Memory B cell (primary cell): ENCODE measurements at regions not wholly inside any gene's neighbourhood (a gene's known extent, or its start where the extent isn't known, plus 50 kb on each side); places are given as distances from the start of the nearest gene placed in this dataset.
"Not testable (repeated sequence)": the region's sequence is repeated elsewhere in the genome, so short reads cannot be mapped to it uniquely, and the experiment has no call there.

Experiments used
- ATAC-seq: fragments of 150-1000 bp; cut with Tn5 transposase; 2 replicates; pipeline ENCODE4 v1.10.0; 2021; ENCODE audit warnings: low read depth, mild to moderate bottlenecking, moderate library complexity
- DNase-seq, 2 donors: peaks; one replicate each; pipeline ENCODE4 v3.0.0; 2022; ENCODE audit warnings: low spot score in 2 of 2
- H3K27ac Mint-ChIP-seq: one replicate; pipeline ENCODE4 v1.8.0; 2022; ENCODE audit warnings: mild to moderate bottlenecking, moderate library complexity, mixed read lengths
- H3K27me3 Mint-ChIP-seq: one replicate; pipeline ENCODE4 v1.8.0; 2022; ENCODE audit warnings: mixed read lengths
- H3K36me3 Mint-ChIP-seq: one replicate; pipeline ENCODE4 v1.8.0; 2022; ENCODE audit warnings: mild to moderate bottlenecking, mixed read lengths
- H3K4me1 Mint-ChIP-seq: one replicate; pipeline ENCODE4 v1.8.0; 2022; ENCODE audit warnings: mixed read lengths
- H3K4me3 Mint-ChIP-seq: one replicate; pipeline ENCODE4 v1.8.0; 2022; ENCODE audit warnings: mild to moderate bottlenecking, moderate library complexity, mixed read lengths
- H3K9me3 Mint-ChIP-seq: one replicate; pipeline ENCODE4 v1.8.0; 2022; ENCODE audit warnings: mixed read lengths

GRCh38 chr9:31389075-31389474 is 995.4 kb upstream of the ACO1 start:
- no peak for ATAC-seq
- Mint-ChIP-seq H3K9me3 (no peaks in the 10 kb centered on the region), H3K4me3 (no peak overlapping the region), H3K27me3 (no peaks in the 10 kb centered on the region), H3K4me1 (peaks cover 10% of the 10 kb centered on the region), H3K27ac (no peak overlapping the region), H3K36me3 (no peaks in the 10 kb centered on the region)
- no peak for DNase-seq

- H3K4me1 Mint-ChIP-seq, result peaks cover 10% of the 10 kb centered on the region
- peak; percentile 52 for ATAC-seq
- no peaks in the 10 kb centered on the region for H3K36me3 Mint-ChIP-seq
- DNase-seq, result peak in 1 of 2 donors; percentile 1
- H3K4me3 Mint-ChIP-seq, result peak overlapping the region; percentile 37
- H3K9me3 Mint-ChIP-seq, result no peaks in the 10 kb centered on the region
- no peaks in the 10 kb centered on the region for H3K27me3 Mint-ChIP-seq
- peak overlapping the region; percentile 28 for H3K27ac Mint-ChIP-seq
Measured at GRCh38 chr9:31390403-31391025, 993.9 kb upstream of the ACO1 start.

- Mint-ChIP-seq H3K4me1 (peaks cover 10% of the 10 kb centered on the region), H3K27ac (no peak overlapping the region)
Measured at GRCh38 chr9:31393240-31393639, 991.2 kb upstream of the ACO1 start.

GRCh38 chr9:31394015-31394473 is 990.4 kb upstream of the ACO1 start:
- Mint-ChIP-seq H3K4me1 (peaks cover 10% of the 10 kb centered on the region), H3K27ac (no peak overlapping the region), H3K4me3 (no peak overlapping the region), H3K27me3 (no peaks in the 10 kb centered on the region), H3K36me3 (no peaks in the 10 kb centered on the region), H3K9me3 (no peaks in the 10 kb centered on the region)
- DNase-seq, result no peak
- ATAC-seq, result no peak

More at GRCh38 chr9:31393240-31393639, 991.2 kb upstream of the ACO1 start:
- H3K4me3 Mint-ChIP-seq, result no peak overlapping the region
- H3K9me3 Mint-ChIP-seq, result no peaks in the 10 kb centered on the region
- peak; percentile 65 for ATAC-seq
- no peaks in the 10 kb centered on the region for H3K27me3 Mint-ChIP-seq
- DNase-seq, result no peak
- no peaks in the 10 kb centered on the region for H3K36me3 Mint-ChIP-seq

GRCh38 chr9:31412081-31412480 is 972.4 kb upstream of the ACO1 start:
- no peak overlapping the region for H3K27ac Mint-ChIP-seq
- H3K9me3 Mint-ChIP-seq, result no peaks in the 10 kb centered on the region
- H3K4me3 Mint-ChIP-seq, result no peak overlapping the region
- no peaks in the 10 kb centered on the region for H3K27me3 Mint-ChIP-seq
- DNase-seq (no peak), ATAC-seq (no peak)
- no peaks in the 10 kb centered on the region for H3K36me3 Mint-ChIP-seq
- peaks cover 2% of the 10 kb centered on the region for H3K4me1 Mint-ChIP-seq

GRCh38 chr9:31415164-31415563 is 969.3 kb upstream of the ACO1 start:
- H3K4me3 Mint-ChIP-seq, result no peak overlapping the region
- ATAC-seq (no peak), DNase-seq (no peak)
- peaks cover 2% of the 10 kb centered on the region for H3K4me1 Mint-ChIP-seq
- H3K27me3 Mint-ChIP-seq, result no peaks in the 10 kb centered on the region
- H3K27ac Mint-ChIP-seq, result no peak overlapping the region
- H3K36me3 Mint-ChIP-seq, result peaks cover 1% of the 10 kb centered on the region
- H3K9me3 Mint-ChIP-seq, result no peaks in the 10 kb centered on the region

GRCh38 chr9:31418419-31418818 is 966.0 kb upstream of the ACO1 start:
- no peaks in the 10 kb centered on the region for H3K27me3 Mint-ChIP-seq
- ATAC-seq, result no peak
- H3K36me3 Mint-ChIP-seq, result peaks cover 1% of the 10 kb centered on the region
- no peak overlapping the region for H3K27ac Mint-ChIP-seq
- H3K4me3 Mint-ChIP-seq, result no peak overlapping the region
- no peaks in the 10 kb centered on the region for H3K9me3 Mint-ChIP-seq
- DNase-seq, result no peak
- peaks cover 2% of the 10 kb centered on the region for H3K4me1 Mint-ChIP-seq

- not testable (repeated sequence) for H3K9me3 Mint-ChIP-seq
Measured at GRCh38 chr9:31443630-31444457, 940.6 kb upstream of the ACO1 start.

GRCh38 chr9:31445357-31445756 is 939.1 kb upstream of the ACO1 start:
- peaks cover 11% of the 10 kb centered on the region for H3K4me1 Mint-ChIP-seq
- H3K9me3 Mint-ChIP-seq, result peaks cover 1% of the 10 kb centered on the region
- ATAC-seq, result no peak
- DNase-seq, result no peak
- H3K4me3 Mint-ChIP-seq, result no peak overlapping the region
- no peaks in the 10 kb centered on the region for H3K36me3 Mint-ChIP-seq
- no peaks in the 10 kb centered on the region for H3K27me3 Mint-ChIP-seq
- peak overlapping the region; percentile 81 for H3K27ac Mint-ChIP-seq

More at GRCh38 chr9:31443630-31444457, 940.6 kb upstream of the ACO1 start:
- not testable (repeated sequence) for H3K27me3 Mint-ChIP-seq, DNase-seq, H3K36me3 Mint-ChIP-seq, ATAC-seq, H3K4me3 Mint-ChIP-seq
- H3K27ac Mint-ChIP-seq, result peak overlapping the region; percentile 38
- H3K4me1 Mint-ChIP-seq, result peaks cover 11% of the 10 kb centered on the region

- DNase-seq (peak in 1 of 2 donors; percentile 5), ATAC-seq (peak; percentile 98)
- peaks cover 1% of the 10 kb centered on the region for H3K9me3 Mint-ChIP-seq
- peak overlapping the region; percentile 78 for H3K27ac Mint-ChIP-seq
- H3K36me3 Mint-ChIP-seq, result no peaks in the 10 kb centered on the region
- no peak overlapping the region for H3K4me3 Mint-ChIP-seq
- H3K4me1 Mint-ChIP-seq, result peaks cover 11% of the 10 kb centered on the region
- H3K27me3 Mint-ChIP-seq, result no peaks in the 10 kb centered on the region
Measured at GRCh38 chr9:31445960-31446359, 938.5 kb upstream of the ACO1 start.

GRCh38 chr9:31467075-31467474 is 917.4 kb upstream of the ACO1 start:
- Mint-ChIP-seq H3K9me3 (peaks cover 2% of the 10 kb centered on the region), H3K4me1 (no peaks in the 10 kb centered on the region), H3K36me3 (no peaks in the 10 kb centered on the region), H3K4me3 (no peak overlapping the region), H3K27me3 (no peaks in the 10 kb centered on the region), H3K27ac (no peak overlapping the region)
- no peak for ATAC-seq
- DNase-seq, result no peak

- H3K27ac Mint-ChIP-seq, result no peak overlapping the region
- peaks cover 2% of the 10 kb centered on the region for H3K9me3 Mint-ChIP-seq
- no peak overlapping the region for H3K4me3 Mint-ChIP-seq
- no peak for ATAC-seq
- no peaks in the 10 kb centered on the region for H3K36me3 Mint-ChIP-seq
- no peak for DNase-seq
- no peaks in the 10 kb centered on the region for H3K4me1 Mint-ChIP-seq
- H3K27me3 Mint-ChIP-seq, result no peaks in the 10 kb centered on the region
Measured at GRCh38 chr9:31470051-31470450, 914.4 kb upstream of the ACO1 start.

- no peaks in the 10 kb centered on the region for H3K4me1 Mint-ChIP-seq
- peaks cover 2% of the 10 kb centered on the region for H3K9me3 Mint-ChIP-seq
- H3K27me3 Mint-ChIP-seq, result no peaks in the 10 kb centered on the region
- H3K27ac Mint-ChIP-seq, result no peak overlapping the region
- DNase-seq, result no peak
- no peak overlapping the region for H3K4me3 Mint-ChIP-seq
- H3K36me3 Mint-ChIP-seq, result no peaks in the 10 kb centered on the region
- no peak for ATAC-seq
Measured at GRCh38 chr9:31471010-31471409, 913.4 kb upstream of the ACO1 start.

GRCh38 chr9:31486630-31487029 is 897.8 kb upstream of the ACO1 start:
- Mint-ChIP-seq H3K36me3 (no peaks in the 10 kb centered on the region), H3K4me3 (no peak overlapping the region), H3K9me3 (no peaks in the 10 kb centered on the region), H3K27me3 (no peaks in the 10 kb centered on the region), H3K4me1 (no peaks in the 10 kb centered on the region), H3K27ac (no peak overlapping the region)
- DNase-seq (no peak), ATAC-seq (no peak)
